ENCODE measurements at regions not wholly inside any gene's neighbourhood (a gene's known extent, or its start where the extent isn't known, plus 50 kb on each side); places are given as distances from the start of the nearest gene placed in this dataset.

GRCh38 chr12:127161466-127161865 lies 1105.5 kb upstream of the TMEM132C start:
- TF ChIP-seq CTCF (conservative IDR thresholded peaks at IDR 0.05 in 1 of 2, IDR thresholded peaks at IDR 0.05 in 1 of 2; ENCODE audit: extremely low read depth in 1 of 2, insufficient read depth in 1 of 2, low read depth in 1 of 2, low read length in 2 of 2) (no peak), EZH2 (IDR thresholded peaks at IDR 0.05; ENCODE audit: borderline replicate concordance, low read length) (no peak)

Measured in mammary epithelial cell (primary cell).